D721Med (cell line): ENCODE measurements at regions not wholly inside any gene's neighbourhood (a gene's known extent, or its start where the extent isn't known, plus 50 kb on each side); places are given as distances from the start of the nearest gene placed in this dataset.

Source experiments
- DNase-seq: peaks from one replicate; pipeline ENCODE4 v3.0.0; 2011; ENCODE audit warnings: low spot score; ENCODE audit not compliant: insufficient read length
- FAIRE-seq: peaks from 2 replicates; lab custom pipeline; 2011; peaks lifted over from hg19 to GRCh38; lab: Jason Lieb, UNC
- TF ChIP-seq, protein P1 (sequence below): IDR thresholded peaks from 2 replicates; pipeline ENCODE4 v1.5.1; 2012; ENCODE audit warnings: mild to moderate bottlenecking, control low read depth; ENCODE audit not compliant: insufficient read depth; ENCODE audit errors: missing control alignments

DNA sequence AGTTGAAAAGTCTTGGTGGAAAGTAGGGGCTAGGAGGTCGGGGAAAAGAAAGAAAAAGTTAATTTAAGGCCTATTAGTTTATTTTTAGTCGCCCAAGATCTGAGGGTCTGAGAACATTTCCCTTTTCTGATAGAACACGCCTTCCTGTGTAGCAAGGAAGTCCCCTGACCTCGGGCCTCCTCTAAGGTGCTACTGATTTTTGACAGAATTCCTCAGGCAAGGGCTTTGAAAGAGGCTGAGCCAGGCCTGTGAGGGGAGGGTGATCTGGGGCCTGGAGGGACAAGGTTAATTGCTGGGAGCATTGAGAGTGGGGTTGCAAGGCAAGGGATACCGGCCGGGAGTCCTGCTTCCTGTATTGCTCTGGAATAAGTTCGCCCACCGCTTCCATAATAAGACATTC, 131.4 kb upstream of the MYCN start:
- DNase-seq (no peak), FAIRE-seq (no peak)
- TF ChIP-seq, protein P1, sequence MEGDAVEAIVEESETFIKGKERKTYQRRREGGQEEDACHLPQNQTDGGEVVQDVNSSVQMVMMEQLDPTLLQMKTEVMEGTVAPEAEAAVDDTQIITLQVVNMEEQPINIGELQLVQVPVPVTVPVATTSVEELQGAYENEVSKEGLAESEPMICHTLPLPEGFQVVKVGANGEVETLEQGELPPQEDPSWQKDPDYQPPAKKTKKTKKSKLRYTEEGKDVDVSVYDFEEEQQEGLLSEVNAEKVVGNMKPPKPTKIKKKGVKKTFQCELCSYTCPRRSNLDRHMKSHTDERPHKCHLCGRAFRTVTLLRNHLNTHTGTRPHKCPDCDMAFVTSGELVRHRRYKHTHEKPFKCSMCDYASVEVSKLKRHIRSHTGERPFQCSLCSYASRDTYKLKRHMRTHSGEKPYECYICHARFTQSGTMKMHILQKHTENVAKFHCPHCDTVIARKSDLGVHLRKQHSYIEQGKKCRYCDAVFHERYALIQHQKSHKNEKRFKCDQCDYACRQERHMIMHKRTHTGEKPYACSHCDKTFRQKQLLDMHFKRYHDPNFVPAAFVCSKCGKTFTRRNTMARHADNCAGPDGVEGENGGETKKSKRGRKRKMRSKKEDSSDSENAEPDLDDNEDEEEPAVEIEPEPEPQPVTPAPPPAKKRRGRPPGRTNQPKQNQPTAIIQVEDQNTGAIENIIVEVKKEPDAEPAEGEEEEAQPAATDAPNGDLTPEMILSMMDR, result no peak

- TF ChIP-seq, protein P1, result no peak
- FAIRE-seq (no peak), DNase-seq (no peak)
Observed at GRCh38 chr2:15809404-15809803, 130.9 kb upstream of the MYCN start.

- FAIRE-seq (no peak), DNase-seq (no peak)
- TF ChIP-seq, protein P1, result no peak
Observed at GRCh38 chr2:15810477-15811150, 129.7 kb upstream of the MYCN start.

- TF ChIP-seq, protein P1, result no peak
- FAIRE-seq (no peak), DNase-seq (no peak)
Observed at GRCh38 chr2:15811367-15811766, 129.0 kb upstream of the MYCN start.

DNA sequence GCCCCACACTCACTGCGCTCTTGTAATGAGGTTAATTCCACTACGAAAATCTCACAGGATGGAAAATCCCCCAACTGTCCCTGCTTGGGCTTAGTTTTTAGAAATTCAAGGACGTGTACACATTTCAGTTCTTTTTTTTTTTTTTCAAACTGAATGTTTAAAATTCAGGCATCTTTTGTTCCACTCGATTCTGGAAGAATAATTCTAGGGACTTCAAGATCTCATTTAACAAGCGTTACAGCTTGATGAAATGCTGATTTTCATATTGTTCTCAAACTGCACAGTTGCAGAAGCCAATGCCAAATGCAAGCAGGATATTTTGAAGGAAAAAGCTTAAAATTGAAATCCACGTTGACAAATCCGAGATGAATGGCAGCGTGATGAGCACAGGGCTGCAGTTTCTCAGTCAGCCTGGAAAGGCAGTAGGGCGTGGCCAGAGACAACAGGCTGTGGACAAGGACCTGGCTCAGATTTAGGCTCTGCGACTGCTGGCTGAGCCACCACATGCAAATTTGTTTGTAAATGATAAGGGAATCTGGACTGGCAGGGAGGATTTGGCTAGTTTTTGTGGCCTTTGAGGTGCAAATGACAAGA, 128.1 kb upstream of the MYCN start:
- FAIRE-seq (no peak), DNase-seq (no peak)
- TF ChIP-seq, protein P1, result no peak

- FAIRE-seq, result no peak
Observed at GRCh38 chr2:15813481-15814266, 126.7 kb upstream of the MYCN start.

More at GRCh38 chr2:15813481-15814266, 126.7 kb upstream of the MYCN start:
- TF ChIP-seq, protein P1, result no peak
- DNase-seq, result no peak
